ENCODE measurements at regions not wholly inside any gene's neighbourhood (a gene's known extent, or its start where the extent isn't known, plus 50 kb on each side); places are given as distances from the start of the nearest gene placed in this dataset.

DNA sequence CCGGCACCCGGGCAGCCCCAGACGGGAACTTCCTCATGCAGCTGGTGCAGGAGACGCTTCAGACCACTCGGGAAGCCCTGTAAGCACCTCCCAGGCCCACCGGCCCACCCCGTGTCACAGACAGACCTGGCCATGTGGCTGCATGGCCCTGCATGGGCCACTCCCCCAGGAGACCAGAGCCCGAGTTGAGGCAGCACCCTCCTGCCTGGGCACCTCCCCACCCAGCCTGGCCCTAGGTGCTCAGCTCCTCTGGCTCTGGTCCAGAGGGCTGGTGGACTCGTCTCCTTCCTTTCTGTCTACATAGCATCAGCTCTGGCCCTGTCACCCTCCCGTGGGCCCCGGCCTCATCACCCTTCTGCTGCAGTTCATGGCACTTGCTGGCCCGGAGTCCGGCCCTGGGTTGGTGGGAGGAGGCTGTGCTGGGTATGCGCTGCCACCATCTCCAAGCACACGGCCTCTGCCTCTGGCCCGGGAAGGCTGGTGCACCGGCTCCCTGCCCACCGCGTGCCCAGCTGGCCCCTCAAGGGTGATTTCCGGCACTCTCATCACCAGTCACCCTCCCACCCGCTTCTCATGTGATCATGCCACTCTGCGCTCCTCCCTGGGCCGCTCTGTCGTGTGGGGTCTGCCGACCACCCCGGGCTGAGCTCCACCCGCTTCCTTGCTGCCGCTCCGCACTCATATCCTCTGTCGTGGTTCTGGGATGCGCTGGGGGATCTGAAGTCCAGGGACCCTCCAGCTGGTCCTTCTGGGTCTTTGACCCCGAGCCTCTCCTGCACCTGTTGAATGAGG is 53.1 kb upstream of the DPYSL4 start:
- no peak for DNase-seq (ENCODE audit: extremely low spot score)
- ChIA-PET POLR2A (no interaction called here), CTCF (no interaction called here)
- no peak for TF ChIP-seq SUZ12 (IDR thresholded peaks at IDR 0.05)
- no peak for TF ChIP-seq HDGF (IDR thresholded peaks at IDR 0.05; ENCODE audit: borderline replicate concordance)
- TF ChIP-seq LEF1 (IDR thresholded peaks at IDR 0.05; ENCODE audit: borderline replicate concordance), result no peak
- no peak for TF ChIP-seq FOXM1 (IDR thresholded peaks at IDR 0.05; ENCODE audit: borderline replicate concordance)
- TF ChIP-seq ARNT (IDR thresholded peaks at IDR 0.05), result no peak
- no peak for TF ChIP-seq ZNF384 (IDR thresholded peaks at IDR 0.05)
- TF ChIP-seq NFRKB (IDR thresholded peaks at IDR 0.05), result no peak

- TF ChIP-seq FOXA1 (IDR thresholded peaks at IDR 0.05) (no peak), FOXK2 (IDR thresholded peaks at IDR 0.05) (no peak), SP1 (IDR thresholded peaks at IDR 0.05) (no peak), L3MBTL2 (conservative IDR thresholded peaks at IDR 0.05) (no peak), LEF1 (IDR thresholded peaks at IDR 0.05; ENCODE audit: borderline replicate concordance) (no peak)
- POLR2A ChIA-PET, result no interaction called here
- CTCF ChIA-PET, result interaction anchor here (0.5 to 0.9 kb wide), 3 partner anchors 11 to 1126 kb away, joined by 3 read pairs; no protein-coding TSS in a partner anchor
Observed at GRCh38 chr10:132134241-132135052, 52.3 kb upstream of the DPYSL4 start.

DNA sequence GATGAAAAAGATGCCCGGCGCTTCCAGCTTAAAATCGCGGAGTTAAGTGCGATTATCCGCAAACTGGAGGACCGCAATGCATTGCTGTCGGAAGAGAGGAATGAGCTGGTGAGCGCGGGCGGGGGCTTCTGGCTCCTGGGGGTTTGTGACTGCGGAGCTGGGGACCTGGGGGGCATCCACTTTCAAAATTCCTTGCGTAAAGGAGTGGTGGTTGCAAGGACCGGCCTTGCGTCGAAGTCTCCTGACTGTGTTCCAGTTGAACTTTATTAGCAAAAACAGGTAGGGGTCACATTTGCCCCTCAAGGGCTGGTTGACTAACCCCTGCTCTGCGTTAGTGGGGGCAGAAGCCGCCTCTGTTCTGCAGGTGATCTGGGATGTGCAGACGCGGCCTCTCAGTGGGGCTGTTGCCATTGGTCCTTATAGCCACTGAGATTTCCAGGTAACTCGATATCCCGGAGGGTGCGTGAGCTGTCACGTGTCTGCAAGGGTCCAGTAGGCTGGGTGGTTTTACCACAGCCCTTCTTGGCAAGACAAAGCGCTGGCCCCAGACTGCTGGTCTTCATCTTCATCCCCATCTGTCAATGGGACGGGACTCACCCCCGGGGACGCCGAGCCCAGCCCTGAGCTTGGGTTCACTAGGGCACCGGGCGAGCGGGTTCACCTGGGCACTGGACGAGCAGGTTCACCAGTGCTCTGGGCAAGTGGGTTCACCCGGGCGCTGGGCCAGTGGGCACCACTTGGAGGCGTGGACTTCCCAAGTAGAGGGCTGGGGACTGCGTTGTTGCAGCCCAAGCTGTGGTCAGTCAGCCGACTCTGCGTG is 51.5 kb upstream of the DPYSL4 start:
- no peak for TF ChIP-seq TARDBP (IDR thresholded peaks at IDR 0.05)
- TF ChIP-seq NFRKB (IDR thresholded peaks at IDR 0.05), result no peak
- TF ChIP-seq ELF4 (IDR thresholded peaks at IDR 0.05), result no peak
- no peak for TF ChIP-seq ZNF384 (IDR thresholded peaks at IDR 0.05)
- no peak for TF ChIP-seq SP1 (IDR thresholded peaks at IDR 0.05)
- TF ChIP-seq FOXA1 (IDR thresholded peaks at IDR 0.05), result no peak
- TF ChIP-seq FOXM1 (IDR thresholded peaks at IDR 0.05; ENCODE audit: borderline replicate concordance), result no peak
- TF ChIP-seq FOXK2 (IDR thresholded peaks at IDR 0.05), result no peak
- no peak for TF ChIP-seq SUZ12 (IDR thresholded peaks at IDR 0.05)
- no peak for TF ChIP-seq ARNT (IDR thresholded peaks at IDR 0.05)
- TF ChIP-seq LEF1 (IDR thresholded peaks at IDR 0.05; ENCODE audit: borderline replicate concordance), result no peak
- TF ChIP-seq, protein P1, sequence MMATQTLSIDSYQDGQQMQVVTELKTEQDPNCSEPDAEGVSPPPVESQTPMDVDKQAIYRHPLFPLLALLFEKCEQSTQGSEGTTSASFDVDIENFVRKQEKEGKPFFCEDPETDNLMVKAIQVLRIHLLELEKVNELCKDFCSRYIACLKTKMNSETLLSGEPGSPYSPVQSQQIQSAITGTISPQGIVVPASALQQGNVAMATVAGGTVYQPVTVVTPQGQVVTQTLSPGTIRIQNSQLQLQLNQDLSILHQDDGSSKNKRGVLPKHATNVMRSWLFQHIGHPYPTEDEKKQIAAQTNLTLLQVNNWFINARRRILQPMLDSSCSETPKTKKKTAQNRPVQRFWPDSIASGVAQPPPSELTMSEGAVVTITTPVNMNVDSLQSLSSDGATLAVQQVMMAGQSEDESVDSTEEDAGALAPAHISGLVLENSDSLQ (IDR thresholded peaks at IDR 0.05), result no peak
- TF ChIP-seq CTBP1 (IDR thresholded peaks at IDR 0.05; ENCODE audit: borderline replicate concordance), result no peak
- TF ChIP-seq L3MBTL2 (conservative IDR thresholded peaks at IDR 0.05), result no peak
- ChIA-PET POLR2A (no interaction called here), CTCF (interaction anchor here (0.5 to 0.9 kb wide), 3 partner anchors 10 to 1125 kb away, joined by 3 read pairs; no protein-coding TSS in a partner anchor)
- DNase-seq (ENCODE audit: extremely low spot score), result no peak

More at GRCh38 chr10:132134241-132135052, 52.3 kb upstream of the DPYSL4 start:
- no peak for DNase-seq (ENCODE audit: extremely low spot score)

DNA sequence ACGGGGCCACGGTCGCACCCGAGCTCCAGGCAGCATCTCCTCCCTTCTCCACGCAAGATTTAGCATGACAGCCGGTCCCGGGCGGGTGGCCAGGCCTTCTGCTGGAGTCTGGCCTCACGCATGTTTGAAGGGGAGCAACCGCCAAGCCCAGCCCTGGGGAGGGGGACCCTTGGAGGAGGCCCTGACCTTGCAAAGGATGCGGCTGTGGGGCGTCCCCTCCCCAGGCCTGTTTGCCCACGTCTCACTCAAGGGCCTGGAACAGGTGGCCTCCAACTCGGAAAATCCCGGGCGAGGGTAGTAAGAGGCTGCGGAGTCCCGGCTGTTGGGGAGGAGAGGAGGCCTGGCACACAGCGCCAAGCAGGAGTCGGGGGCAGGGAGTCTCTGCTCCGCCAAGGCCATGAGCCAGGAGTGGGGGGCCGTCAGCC is 50.6 kb upstream of the DPYSL4 start:
- POLR2A ChIA-PET, result no interaction called here
- DNase-seq (ENCODE audit: extremely low spot score), result no peak
- no peak for TF ChIP-seq HDGF (IDR thresholded peaks at IDR 0.05; ENCODE audit: borderline replicate concordance)
- TF ChIP-seq NFRKB (IDR thresholded peaks at IDR 0.05), result no peak
- no peak for TF ChIP-seq FOXA1 (IDR thresholded peaks at IDR 0.05)
- TF ChIP-seq ELF4 (IDR thresholded peaks at IDR 0.05), result no peak
- no peak for TF ChIP-seq FOXM1 (IDR thresholded peaks at IDR 0.05; ENCODE audit: borderline replicate concordance)
- no peak for TF ChIP-seq TARDBP (IDR thresholded peaks at IDR 0.05)
- TF ChIP-seq SUZ12 (IDR thresholded peaks at IDR 0.05), result no peak
- no peak for TF ChIP-seq BHLHE40 (IDR thresholded peaks at IDR 0.05; ENCODE audit: borderline replicate concordance)
- no peak for TF ChIP-seq FOXK2 (IDR thresholded peaks at IDR 0.05)
- TF ChIP-seq ARNT (IDR thresholded peaks at IDR 0.05), result no peak
- TF ChIP-seq SP1 (IDR thresholded peaks at IDR 0.05), result no peak
- no peak for TF ChIP-seq LEF1 (IDR thresholded peaks at IDR 0.05; ENCODE audit: borderline replicate concordance)
- no peak for TF ChIP-seq ZNF384 (IDR thresholded peaks at IDR 0.05)
- TF ChIP-seq L3MBTL2 (conservative IDR thresholded peaks at IDR 0.05), result no peak
- no peak for TF ChIP-seq CTBP1 (IDR thresholded peaks at IDR 0.05; ENCODE audit: borderline replicate concordance)
- TF ChIP-seq, protein P1 (IDR thresholded peaks at IDR 0.05), result no peak
- CTCF ChIA-PET, result no interaction called here

- CTCF ChIA-PET, result no interaction called here
- no peak for TF ChIP-seq TARDBP (IDR thresholded peaks at IDR 0.05)
- no peak for TF ChIP-seq SP1 (IDR thresholded peaks at IDR 0.05)
- TF ChIP-seq ELF4 (IDR thresholded peaks at IDR 0.05), result no peak
- TF ChIP-seq FOXK2 (IDR thresholded peaks at IDR 0.05), result no peak
- TF ChIP-seq, protein P1 (IDR thresholded peaks at IDR 0.05), result no peak
- no peak for TF ChIP-seq FOXM1 (IDR thresholded peaks at IDR 0.05; ENCODE audit: borderline replicate concordance)
- TF ChIP-seq L3MBTL2 (conservative IDR thresholded peaks at IDR 0.05), result no peak
- TF ChIP-seq HDGF (IDR thresholded peaks at IDR 0.05; ENCODE audit: borderline replicate concordance), result no peak
- TF ChIP-seq CTBP1 (IDR thresholded peaks at IDR 0.05; ENCODE audit: borderline replicate concordance), result no peak
- TF ChIP-seq NFRKB (IDR thresholded peaks at IDR 0.05), result no peak
- no peak for DNase-seq (ENCODE audit: extremely low spot score)
- POLR2A ChIA-PET, result no interaction called here
Observed at GRCh38 chr10:132136689-132137088, 50.1 kb upstream of the DPYSL4 start.
